ENCODE measurements at regions not wholly inside any gene's neighbourhood (a gene's known extent, or its start where the extent isn't known, plus 50 kb on each side); places are given as distances from the start of the nearest gene placed in this dataset.
"Not testable (repeated sequence)": the region's sequence is repeated elsewhere in the genome, so short reads cannot be mapped to it uniquely, and the experiment has no call there.

GRCh38 chr12:66733321-66733720 is 54.4 kb upstream of the GRIP1 start:
- no peak for DNase-seq

GRCh38 chr12:66733839-66734238 is 55.0 kb upstream of the GRIP1 start:
- no peak for DNase-seq

- no peak for DNase-seq
Observed at GRCh38 chr12:66735275-66735674, 56.4 kb upstream of the GRIP1 start.

GRCh38 chr12:66736931-66737330 is 58.1 kb upstream of the GRIP1 start:
- no peak for DNase-seq

GRCh38 chr12:66739266-66739665 is 60.4 kb upstream of the GRIP1 start:
- no peak for DNase-seq

GRCh38 chr12:66739940-66740651 is 61.2 kb upstream of the GRIP1 start:
- DNase-seq = no peak

GRCh38 chr12:66740732-66741131 is 61.9 kb upstream of the GRIP1 start:
- no peak for DNase-seq

- no peak for DNase-seq
Observed at GRCh38 chr12:66741919-66742318, 63.0 kb upstream of the GRIP1 start.

- no peak for DNase-seq
Observed at GRCh38 chr12:66742508-66743367, 63.9 kb upstream of the GRIP1 start.

- DNase-seq = no peak
Observed at GRCh38 chr12:66744461-66744860, 65.6 kb upstream of the GRIP1 start.

GRCh38 chr12:66744956-66745383 is 66.1 kb upstream of the GRIP1 start:
- no peak for DNase-seq

GRCh38 chr12:66746489-66747201 is 67.8 kb upstream of the GRIP1 start:
- DNase-seq = no peak

GRCh38 chr12:66751432-66752113 is 72.7 kb upstream of the GRIP1 start:
- DNase-seq = no peak

GRCh38 chr12:66753810-66754209 is 74.9 kb upstream of the GRIP1 start:
- no peak for DNase-seq

GRCh38 chr12:66755727-66756395 is 77.0 kb upstream of the GRIP1 start:
- no peak for DNase-seq

GRCh38 chr12:66756631-66757030 is 77.8 kb upstream of the GRIP1 start:
- no peak for DNase-seq

GRCh38 chr12:66760122-66760521 is 81.2 kb upstream of the GRIP1 start:
- DNase-seq = not testable (repeated sequence)

- no peak for DNase-seq
Observed at GRCh38 chr12:66763467-66763866, 84.6 kb upstream of the GRIP1 start.

GRCh38 chr12:66765204-66765603 is 86.3 kb upstream of the GRIP1 start:
- DNase-seq = no peak

- DNase-seq = no peak
Observed at GRCh38 chr12:66767536-66767935, 88.7 kb upstream of the GRIP1 start.

- DNase-seq = no peak
Observed at GRCh38 chr12:66768293-66768692, 89.4 kb upstream of the GRIP1 start.

- DNase-seq = no peak
Observed at GRCh38 chr12:66774929-66775328, 96.1 kb upstream of the GRIP1 start.

All from CD4-positive, alpha-beta T cell treated with Interleukin-10 for 1 hour (primary cell).